Kidney capillary endothelial cell (primary cell): ENCODE measurements at regions not wholly inside any gene's neighbourhood (a gene's known extent, or its start where the extent isn't known, plus 50 kb on each side); places are given as distances from the start of the nearest gene placed in this dataset.
A peak's percentile ranks its signal among the peaks of the same experiment; 100 is the strongest.
"Not testable (repeated sequence)": the region's sequence is repeated elsewhere in the genome, so short reads cannot be mapped to it uniquely, and the experiment has no call there.

Source experiments
- DNase-seq: peaks from one replicate; pipeline ENCODE4 v3.0.0-alpha.2; 2018; ENCODE audit warnings: low spot score

GRCh38 chr20:39758876-39759275, 796.7 kb downstream of the DHX35 start:
- DNase-seq = no peak

GRCh38 chr20:39756828-39757227, 794.7 kb downstream of the DHX35 start:
- no peak for DNase-seq

- DNase-seq = no peak
Observed at GRCh38 chr20:39756369-39756768, 794.2 kb downstream of the DHX35 start.

- DNase-seq = no peak
Observed at GRCh38 chr20:39752262-39752876, 790.2 kb downstream of the DHX35 start.

GRCh38 chr20:39751557-39752137, 789.5 kb downstream of the DHX35 start:
- no peak for DNase-seq

GRCh38 chr20:39745380-39745779, 783.2 kb downstream of the DHX35 start:
- DNase-seq = no peak

GRCh38 chr20:39738651-39739050, 776.5 kb downstream of the DHX35 start:
- no peak for DNase-seq

- no peak for DNase-seq
Observed at GRCh38 chr20:39736434-39737327, 774.5 kb downstream of the DHX35 start.

GRCh38 chr20:39725513-39725912, 763.4 kb downstream of the DHX35 start:
- not testable (repeated sequence) for DNase-seq

- DNase-seq = no peak
Observed at GRCh38 chr20:39719293-39719692, 757.1 kb downstream of the DHX35 start.

- DNase-seq = no peak
Observed at GRCh38 chr20:39717936-39718335, 755.8 kb downstream of the DHX35 start.

GRCh38 chr20:39716796-39717341, 754.7 kb downstream of the DHX35 start:
- DNase-seq = peak; percentile 3

GRCh38 chr20:39713076-39713840, 751.1 kb downstream of the DHX35 start:
- no peak for DNase-seq

- no peak for DNase-seq
Observed at GRCh38 chr20:39706184-39706663, 744.1 kb downstream of the DHX35 start.

- no peak for DNase-seq
Observed at GRCh38 chr20:39705032-39705431, 742.9 kb downstream of the DHX35 start.

- not testable (repeated sequence) for DNase-seq
Observed at GRCh38 chr20:39703357-39703756, 741.2 kb downstream of the DHX35 start.

GRCh38 chr20:39702701-39703349, 740.7 kb downstream of the DHX35 start:
- DNase-seq = no peak

GRCh38 chr20:39700528-39700927, 738.4 kb downstream of the DHX35 start:
- DNase-seq = no peak

- no peak for DNase-seq
Observed at GRCh38 chr20:39699166-39699725, 737.1 kb downstream of the DHX35 start.

- no peak for DNase-seq
Observed at GRCh38 chr20:39698752-39699151, 736.6 kb downstream of the DHX35 start.
